K562 (cell line): ENCODE measurements at regions not wholly inside any gene's neighbourhood (a gene's known extent, or its start where the extent isn't known, plus 50 kb on each side); places are given as distances from the start of the nearest gene placed in this dataset.

Experiments used
- ATAC-seq: fragments of 200-7000 bp; cut with Tn5 transposase; 3 replicates; pipeline ENCODE4 v1.9.1; 2020; ENCODE audit warnings: moderate library complexity
- BruUV-seq: library from RNA; stranded (reverse); fragments of 400-500 nt; replicated peaks from 2 replicates; lab custom pipeline; 2021; lab: Mats Ljungman, UMichigan
- CTCF ChIA-PET: fragments of 300-600 bp; formaldehyde crosslinking; extraction: SDS; loops from one replicate; lab custom pipeline; 2021; ENCODE audit warnings: low intra/inter-chr PET ratio; lab: Yijun Ruan, JAX
- POLR2A ChIA-PET: fragments of 300-600, 350-650 bp; sonication (Branson Sonifier 250); formaldehyde crosslinking; extraction: SDS; loops from one replicate; lab custom pipeline; 2021; ENCODE audit warnings: antibody characterized with exemption, inconsistent platforms; lab: Yijun Ruan, JAX
- DNase-seq, 4 experiments: peaks; one replicate each; pipeline versions ENCODE4 v3.0.0 to v3.0.0-alpha.2; 2011 to 2018; ENCODE audit warnings: low spot score in 3 of 4, mixed read lengths in 3 of 4; ENCODE audit errors: extremely low read depth in 1 of 4
- FAIRE-seq: peaks from 2 replicates; lab custom pipeline; 2011; peaks lifted over from hg19 to GRCh38; lab: Jason Lieb, UNC
- H2AFZ ChIP-seq: 2 replicates; pipeline ENCODE4 v1.6.0; 2011; ENCODE audit warnings: low read depth, low read length, control low read depth, inconsistent platforms
- H3K27ac ChIP-seq: fragments of 200-600 bp; 3 replicates; pipeline ENCODE4 v1.8.0; 2011; ENCODE audit warnings: low read depth, mild to moderate bottlenecking, control low read depth, inconsistent platforms, low read length, moderate library complexity, mixed read lengths; ENCODE audit errors: extremely low read depth
- H3K27me3 ChIP-seq, 2 experiments: fragments of 300-600 bp in 1 of 2; 2 replicates in 1 of 2; 3 replicates in 1 of 2; pipeline versions ENCODE4 v1.6.0 to v1.8.0; 2011; ENCODE audit warnings: inconsistent platforms in 2 of 2, low read length in 2 of 2, mild to moderate bottlenecking in 1 of 2, mixed read lengths in 1 of 2, moderate library complexity in 1 of 2; ENCODE audit not compliant: control insufficient read depth in 2 of 2, insufficient read depth in 2 of 2
- H3K36me3 ChIP-seq: fragments of 300-600 bp; 3 replicates; pipeline ENCODE4 v1.8.0; 2011; ENCODE audit warnings: mild to moderate bottlenecking, low read length, inconsistent platforms; ENCODE audit not compliant: control insufficient read depth, insufficient read depth
- H3K4me1 ChIP-seq, 2 experiments: fragments of 200-600 bp in 1 of 2; replicated peaks in 1 of 2; 2 replicates in 1 of 2; 3 replicates in 1 of 2; pipeline versions ENCODE4 v1.5.1 to v1.8.0; 2011; ENCODE audit warnings: inconsistent platforms in 2 of 2, low read length in 2 of 2, mild to moderate bottlenecking in 1 of 2, mixed read lengths in 1 of 2, moderate library complexity in 1 of 2; ENCODE audit not compliant: control insufficient read depth in 2 of 2, insufficient read depth in 2 of 2
- H3K4me2 ChIP-seq: 2 replicates; pipeline ENCODE4 v1.6.1; 2011; ENCODE audit warnings: low read length, control low read depth, inconsistent platforms, mixed read lengths; ENCODE audit not compliant: insufficient read depth
- H3K4me3 ChIP-seq: fragments of 200-600 bp; sonication (generic), shearing (Covaris generic); 2 replicates; pipeline ENCODE4 v1.5.1; 2016; ENCODE audit warnings: control low read depth, inconsistent platforms
- H3K79me2 ChIP-seq: fragments of 200-600 bp; 3 replicates; pipeline ENCODE4 v1.8.0; 2011; ENCODE audit warnings: low read length, inconsistent platforms; ENCODE audit not compliant: control insufficient read depth, insufficient read depth
- H3K9ac ChIP-seq, 2 experiments: 2 replicates each; pipeline versions ENCODE4 v1.6.0 to v1.6.1; 2011; ENCODE audit warnings: low read depth in 2 of 2, low read length in 2 of 2, control low read depth in 1 of 2, inconsistent platforms in 1 of 2, mild to moderate bottlenecking in 1 of 2, mixed read lengths in 1 of 2; ENCODE audit not compliant: insufficient read depth in 1 of 2
- H3K9me1 ChIP-seq: one replicate; pipeline ENCODE4 v1.6.0; 2011; ENCODE audit warnings: inconsistent platforms, mild to moderate bottlenecking, low read length, moderate library complexity; ENCODE audit not compliant: control insufficient read depth, insufficient read depth
- H3K9me3 ChIP-seq: replicated peaks from 2 replicates; pipeline ENCODE4 v1.5.1; 2011; ENCODE audit warnings: low read depth, low read length, inconsistent platforms; ENCODE audit not compliant: control insufficient read depth, insufficient read depth
- H4K20me1 ChIP-seq: replicated peaks from 2 replicates; pipeline ENCODE4 v1.6.1; 2011; ENCODE audit warnings: low read length, inconsistent platforms, mixed read lengths; ENCODE audit not compliant: control insufficient read depth, insufficient read depth
- EP300 ChIP-seq: IDR thresholded peaks from 2 replicates; pipeline ENCODE4 v1.6.1; 2012; ENCODE audit warnings: low read length, improper control_type of control experiment
- FOXK1 ChIP-seq: sonication (generic); formaldehyde crosslinking; IDR thresholded peaks from 2 replicates; pipeline ENCODE4 v1.8.0; 2022; ENCODE audit warnings: missing genetic modification reagents, mild to moderate bottlenecking, borderline replicate concordance
- HDAC6 ChIP-seq: IDR thresholded peaks from 2 replicates; pipeline ENCODE4 v1.6.1; 2012; ENCODE audit warnings: low read depth, mild to moderate bottlenecking, control low read depth, inconsistent platforms, low read length, moderate library complexity
- L3MBTL2 ChIP-seq: fragments of 450-650 bp; IDR thresholded peaks from 2 replicates; pipeline ENCODE4 v1.6.1; 2016; ENCODE audit warnings: mild to moderate bottlenecking, moderate library complexity
- MTA2 ChIP-seq: fragments of 450-650 bp; IDR thresholded peaks from 2 replicates; pipeline ENCODE4 v1.6.1; 2016; ENCODE audit warnings: low read depth
- PTBP1 ChIP-seq: fragments of 200-400 bp; formaldehyde crosslinking; IDR thresholded peaks from 2 replicates; pipeline ENCODE4 v1.6.1; 2017; ENCODE audit warnings: low read depth, low read length
- RBM22 ChIP-seq: fragments of 200-400 bp; formaldehyde crosslinking; IDR thresholded peaks from 2 replicates; pipeline ENCODE4 v1.6.1; 2018; ENCODE audit warnings: low read length, low read depth; ENCODE audit not compliant: poor library complexity, severe bottlenecking
- SRF ChIP-seq, 2 experiments: fragments of 250-450, 450-650 bp in 1 of 2; sonication (Bioruptor Pico) in 1 of 2; sonication (generic) in 1 of 2; formaldehyde crosslinking; IDR thresholded peaks; 2 replicates each; pipeline versions ENCODE4 v1.5.0 to v1.5.1; 2020 to 2022; ENCODE audit warnings: mild to moderate bottlenecking in 1 of 2, missing genetic modification reagents in 1 of 2
- XRCC4 ChIP-seq: IDR thresholded peaks from one replicate; pipeline ENCODE4 v1.6.1; 2011; ENCODE audit not compliant: insufficient read depth, insufficient read length; ENCODE audit errors: extremely low read depth
- XRCC5 ChIP-seq: fragments of 200-400 bp; formaldehyde crosslinking; IDR thresholded peaks from 2 replicates; pipeline ENCODE4 v1.6.1; 2017; ENCODE audit warnings: low read depth, mild to moderate bottlenecking, low read length
- ZNF79 ChIP-seq: fragments of 250-450 bp; sonication (Bioruptor Pico); IDR thresholded peaks from 2 replicates; pipeline ENCODE4 v1.4.0; 2020; ENCODE audit warnings: low read depth, mild to moderate bottlenecking, moderate library complexity
- WGBS: fragments of 100-300 bp; shearing (Covaris generic); methylation state at CpG from one replicate; pipeline ENCODE4 v1.1.6; 2016; ENCODE audit warnings: low coverage, mixed read lengths; ENCODE audit not compliant: insufficient coverage; ENCODE audit errors: missing lambda C conversion rate; 5-methylcytosine and 5-hydroxymethylcytosine counted together
- in situ Hi-C: fragments of 300-500 bp; cut with MboI; formaldehyde crosslinking; loops from 4 replicates; pipeline ENCODE4 v1.15.0; 2018; ENCODE audit warnings: inconsistent platforms, mixed read lengths
- intact Hi-C: fragments of 100-400 bp; cut with micrococcal nuclease; formaldehyde crosslinking; loops from 2 replicates; pipeline ENCODE4 v1.14.2; 2022
- TF ChIP-seq, protein P1 (sequence below): fragments of 450-650 bp; IDR thresholded peaks from 2 replicates; pipeline ENCODE4 v1.6.1; 2014; ENCODE audit warnings: low read depth, mild to moderate bottlenecking, moderate library complexity, borderline replicate concordance
- TF ChIP-seq, protein P2 (sequence below): IDR thresholded peaks from 2 replicates; pipeline ENCODE4 v1.6.1; 2016; ENCODE audit warnings: missing genetic modification characterization, missing compliant biosample characterization

DNA sequence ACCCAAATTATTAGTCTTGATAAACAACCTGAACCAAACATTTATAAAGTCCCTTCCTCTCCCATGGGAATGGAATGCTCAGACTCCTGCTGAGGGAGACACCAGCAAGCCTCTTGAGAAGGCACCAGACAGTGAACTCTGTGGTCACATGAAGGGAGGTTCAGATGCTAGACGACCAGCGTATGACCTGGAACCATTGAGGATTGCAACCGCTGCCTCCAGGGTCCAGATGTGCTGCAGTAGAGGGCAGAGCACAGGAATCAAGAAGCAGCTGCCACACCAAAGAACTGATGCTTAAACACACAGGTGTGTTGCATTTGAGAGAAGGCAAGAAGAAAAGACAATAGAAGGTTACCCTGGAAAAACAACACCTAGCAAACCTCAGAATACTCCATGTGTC, 592.4 kb downstream of the AACS start:
- FAIRE-seq (no peak), DNase-seq (no peak), ATAC-seq (no peak)
- Histone ChIP-seq H3K9me1 (no peaks in the 10 kb centered on the region), H3K27me3 (no peaks in the 10 kb centered on the region), H4K20me1 (no peaks in the 10 kb centered on the region), H3K4me1 (no peaks in the 10 kb centered on the region), H2AFZ (no peak overlapping the region), H3K4me3 (no peak overlapping the region), H3K9me3 (no peaks in the 10 kb centered on the region), H3K36me3 (no peaks in the 10 kb centered on the region), H3K79me2 (no peaks in the 10 kb centered on the region), H3K27ac (no peak overlapping the region), H3K9ac (no peak overlapping the region), H3K4me2 (no peak overlapping the region)
- in situ Hi-C loops = no loop called here
- TF ChIP-seq SRF (CRISPR knock-in tag; IDR thresholded peaks at IDR 0.05) (no peak), XRCC5 (no peak), PTBP1 (no peak), L3MBTL2 (no peak), ZNF79 (no peak), EP300 (no peak), RBM22 (no peak), XRCC4 (no peak), FOXK1 (CRISPR knock-in tag) (no peak), MTA2 (no peak), HDAC6 (no peak)
- TF ChIP-seq, protein P1, sequence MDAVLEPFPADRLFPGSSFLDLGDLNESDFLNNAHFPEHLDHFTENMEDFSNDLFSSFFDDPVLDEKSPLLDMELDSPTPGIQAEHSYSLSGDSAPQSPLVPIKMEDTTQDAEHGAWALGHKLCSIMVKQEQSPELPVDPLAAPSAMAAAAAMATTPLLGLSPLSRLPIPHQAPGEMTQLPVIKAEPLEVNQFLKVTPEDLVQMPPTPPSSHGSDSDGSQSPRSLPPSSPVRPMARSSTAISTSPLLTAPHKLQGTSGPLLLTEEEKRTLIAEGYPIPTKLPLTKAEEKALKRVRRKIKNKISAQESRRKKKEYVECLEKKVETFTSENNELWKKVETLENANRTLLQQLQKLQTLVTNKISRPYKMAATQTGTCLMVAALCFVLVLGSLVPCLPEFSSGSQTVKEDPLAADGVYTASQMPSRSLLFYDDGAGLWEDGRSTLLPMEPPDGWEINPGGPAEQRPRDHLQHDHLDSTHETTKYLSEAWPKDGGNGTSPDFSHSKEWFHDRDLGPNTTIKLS = no peak
- TF ChIP-seq, protein P2, sequence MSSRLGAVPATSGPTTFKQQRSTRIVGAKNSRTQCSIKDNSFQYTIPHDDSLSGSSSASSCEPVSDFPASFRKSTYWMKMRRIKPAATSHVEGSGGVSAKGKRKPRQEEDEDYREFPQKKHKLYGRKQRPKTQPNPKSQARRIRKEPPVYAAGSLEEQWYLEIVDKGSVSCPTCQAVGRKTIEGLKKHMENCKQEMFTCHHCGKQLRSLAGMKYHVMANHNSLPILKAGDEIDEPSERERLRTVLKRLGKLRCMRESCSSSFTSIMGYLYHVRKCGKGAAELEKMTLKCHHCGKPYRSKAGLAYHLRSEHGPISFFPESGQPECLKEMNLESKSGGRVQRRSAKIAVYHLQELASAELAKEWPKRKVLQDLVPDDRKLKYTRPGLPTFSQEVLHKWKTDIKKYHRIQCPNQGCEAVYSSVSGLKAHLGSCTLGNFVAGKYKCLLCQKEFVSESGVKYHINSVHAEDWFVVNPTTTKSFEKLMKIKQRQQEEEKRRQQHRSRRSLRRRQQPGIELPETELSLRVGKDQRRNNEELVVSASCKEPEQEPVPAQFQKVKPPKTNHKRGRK = no peak
- WGBS = 3% methylated on average over 3 of the region's 3 CpGs
- POLR2A ChIA-PET = interaction anchor here (0.5 kb wide), 1 partner anchor 488 kb away, joined by 3 read pairs; no protein-coding TSS in a partner anchor
- CTCF ChIA-PET = no interaction called here
- intact Hi-C loops = no loop called here
- BruUV-seq = no TSS peak
